WI38 (cell line): ENCODE measurements at regions not wholly inside any gene's neighbourhood (a gene's known extent, or its start where the extent isn't known, plus 50 kb on each side); places are given as distances from the start of the nearest gene placed in this dataset.

Source experiments
- H3K4me3 ChIP-seq: 2 replicates; pipeline ENCODE4 v1.5.1; 2011; ENCODE audit warnings: low read depth, mild to moderate bottlenecking, control low read depth, low read length
- CTCF ChIP-seq: IDR thresholded peaks from 2 replicates; pipeline ENCODE4 v1.5.1; 2012; ENCODE audit warnings: low read depth, mild to moderate bottlenecking, control low read depth, low read length

- H3K4me3 ChIP-seq, result no peak overlapping the region
- TF ChIP-seq CTCF, result no peak
Measured at GRCh38 chr18:33814546-33814945, 236.5 kb downstream of the ASXL3 start.

GRCh38 chr18:33812186-33812585 is 234.2 kb downstream of the ASXL3 start:
- H3K4me3 ChIP-seq, result no peak overlapping the region
- TF ChIP-seq CTCF, result no peak

- no peak for TF ChIP-seq CTCF
- H3K4me3 ChIP-seq, result no peak overlapping the region
Measured at GRCh38 chr18:33805592-33805991, 227.6 kb downstream of the ASXL3 start.

- H3K4me3 ChIP-seq, result no peak overlapping the region
- TF ChIP-seq CTCF, result no peak
Measured at GRCh38 chr18:33804258-33804657, 226.2 kb downstream of the ASXL3 start.

- no peak overlapping the region for H3K4me3 ChIP-seq
- no peak for TF ChIP-seq CTCF
Measured at GRCh38 chr18:33803636-33804035, 225.6 kb downstream of the ASXL3 start.

GRCh38 chr18:33802955-33803354 is 224.9 kb downstream of the ASXL3 start:
- no peak for TF ChIP-seq CTCF
- H3K4me3 ChIP-seq, result no peak overlapping the region
